ENCODE measurements at regions not wholly inside any gene's neighbourhood (a gene's known extent, or its start where the extent isn't known, plus 50 kb on each side); places are given as distances from the start of the nearest gene placed in this dataset.

DNA sequence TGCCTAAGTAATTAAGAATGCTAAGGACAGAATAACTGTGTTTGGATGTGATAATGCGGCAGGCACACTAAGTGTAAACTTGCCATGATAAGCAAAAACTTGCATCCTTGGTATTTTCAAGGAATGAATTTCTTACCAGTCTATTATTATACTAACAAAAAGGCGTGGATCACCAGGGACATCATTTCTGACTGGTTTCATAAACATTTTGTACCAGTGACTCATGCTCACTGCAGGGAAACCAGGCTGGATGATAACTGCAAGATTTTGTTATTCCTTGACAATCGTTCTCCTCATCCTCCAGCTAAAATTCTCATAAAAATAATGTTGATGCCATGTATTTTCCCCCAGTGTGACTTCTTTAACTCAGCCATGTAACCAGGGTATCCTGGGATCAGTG, 289.5 kb downstream of the CDCA7 start:
- no peak for DNase-seq (ENCODE audit: low read depth in 2 of 2)

DNA sequence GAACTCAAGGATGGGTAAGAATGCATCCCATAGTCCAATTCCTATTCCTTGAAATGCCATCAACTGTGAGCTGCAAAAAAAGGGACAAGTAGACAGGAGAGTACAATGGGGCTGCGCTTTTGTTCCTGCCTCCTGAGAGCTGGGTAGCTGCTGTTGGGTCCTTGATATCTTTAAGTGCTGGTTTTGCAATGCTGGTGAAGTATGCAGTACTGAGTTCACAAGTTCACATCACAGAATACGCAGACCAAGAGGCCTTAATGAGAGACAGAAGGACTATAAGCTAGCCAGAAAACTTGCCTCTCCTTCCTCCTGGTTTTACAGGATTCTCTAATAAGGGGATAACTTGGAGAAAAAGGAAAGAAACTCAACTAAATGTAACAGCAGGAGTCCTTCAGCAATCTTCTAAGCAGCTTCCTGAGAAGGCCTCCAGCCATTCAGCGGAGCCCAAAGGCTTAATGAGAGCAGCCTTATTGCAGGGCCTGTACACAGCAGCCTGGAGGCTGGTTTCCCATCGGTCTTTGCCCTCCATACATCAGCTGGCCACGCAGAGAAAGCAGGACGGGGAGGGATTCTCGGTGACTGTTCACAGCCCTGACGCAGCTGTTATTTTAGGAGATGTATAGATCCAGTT, 293.1 kb downstream of the CDCA7 start:
- no peak for DNase-seq (ENCODE audit: low read depth in 2 of 2)

DNA sequence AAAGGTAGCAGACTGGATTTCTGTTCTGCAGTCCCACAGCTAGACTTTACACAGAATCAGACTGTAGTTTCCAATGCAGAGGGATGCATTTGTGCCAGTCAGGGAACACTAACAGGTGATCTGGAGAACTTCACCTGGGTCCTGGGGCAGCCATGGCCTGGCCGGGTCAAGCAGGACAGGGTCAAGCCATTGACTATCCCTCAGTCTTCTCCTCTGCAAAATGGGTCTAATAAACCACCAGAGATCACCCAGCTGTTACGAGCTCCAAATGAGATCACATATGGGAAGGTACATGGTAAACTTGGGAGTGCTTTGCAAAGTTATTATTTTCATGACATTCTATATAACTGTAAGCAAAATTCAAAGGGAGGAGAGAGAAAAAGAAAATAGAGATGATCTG, 294.1 kb downstream of the CDCA7 start:
- no peak for DNase-seq (ENCODE audit: low read depth in 2 of 2)

DNA sequence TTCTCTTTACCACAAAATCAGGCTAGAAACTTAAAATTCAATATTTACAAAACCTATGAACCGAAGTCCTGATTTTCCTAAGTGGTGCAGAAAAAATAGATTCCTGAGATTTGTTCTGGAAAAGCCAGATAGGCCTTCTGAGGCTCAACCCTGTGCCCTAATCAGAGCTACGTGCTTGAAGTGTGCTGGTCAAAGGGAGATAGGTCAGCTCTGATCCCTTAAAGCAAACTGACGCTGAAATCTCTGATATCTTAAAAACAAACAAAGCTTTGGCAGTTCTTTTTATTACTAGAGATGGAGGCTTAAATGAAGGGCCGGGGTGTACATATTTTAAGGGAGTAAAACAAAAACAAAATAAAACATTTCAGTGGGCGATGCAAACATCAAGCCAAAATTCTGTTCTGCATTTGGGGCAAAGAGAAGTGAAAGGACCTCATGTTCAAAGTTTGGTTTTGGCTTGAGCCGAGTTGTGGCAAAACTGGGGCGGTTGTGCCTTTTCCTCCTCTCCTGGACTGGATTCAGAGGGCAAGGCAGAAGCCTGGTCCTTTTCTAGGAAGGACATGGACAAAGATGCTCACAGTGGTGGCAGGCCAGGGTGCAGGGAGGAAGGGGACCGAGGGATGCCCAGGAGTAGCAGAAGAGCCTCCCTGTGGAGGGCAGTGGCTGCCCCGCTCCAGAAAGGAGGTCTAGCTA, 295.0 kb downstream of the CDCA7 start:
- no peak for DNase-seq (ENCODE audit: low read depth in 2 of 2)

DNA sequence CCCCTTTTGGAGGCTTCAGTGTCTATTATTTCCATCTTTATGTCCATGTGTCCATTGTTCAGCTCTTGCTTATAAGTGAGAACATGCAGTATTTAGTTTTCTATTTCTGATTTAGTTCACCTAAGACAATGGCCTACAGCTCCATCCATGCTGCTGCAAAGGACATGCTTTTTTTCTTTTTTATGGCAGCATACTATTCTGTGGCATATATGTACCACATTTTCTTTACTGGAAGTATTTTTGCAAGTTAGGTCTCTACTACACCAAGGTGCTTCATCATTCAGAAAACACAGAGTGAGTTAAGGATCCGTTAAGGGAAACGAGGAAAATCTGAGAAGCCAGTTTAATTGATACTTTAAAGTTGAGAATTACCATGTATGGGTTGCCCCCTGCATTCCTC, 297.2 kb downstream of the CDCA7 start:
- no peak for DNase-seq (ENCODE audit: low read depth in 2 of 2)

DNA sequence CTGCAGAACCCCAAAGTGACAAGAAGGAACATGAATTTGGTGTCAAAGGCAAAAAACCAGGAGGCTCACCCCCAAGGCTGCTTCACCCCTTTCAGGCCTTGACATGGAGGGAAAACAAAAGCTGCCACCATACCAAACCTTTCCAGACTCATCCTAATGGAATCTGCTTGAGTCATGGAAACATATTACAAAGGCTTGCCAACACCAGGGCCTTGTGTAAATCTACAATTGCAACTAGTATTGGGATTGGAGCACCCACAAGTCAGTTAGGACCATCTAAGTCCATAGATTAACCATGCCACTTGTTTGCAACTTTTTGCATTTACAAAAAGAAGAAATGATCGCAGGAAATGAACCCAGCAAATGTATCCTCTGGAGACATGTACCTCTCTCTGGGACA, 297.6 kb downstream of the CDCA7 start:
- no peak for DNase-seq (ENCODE audit: low read depth in 2 of 2)

DNA sequence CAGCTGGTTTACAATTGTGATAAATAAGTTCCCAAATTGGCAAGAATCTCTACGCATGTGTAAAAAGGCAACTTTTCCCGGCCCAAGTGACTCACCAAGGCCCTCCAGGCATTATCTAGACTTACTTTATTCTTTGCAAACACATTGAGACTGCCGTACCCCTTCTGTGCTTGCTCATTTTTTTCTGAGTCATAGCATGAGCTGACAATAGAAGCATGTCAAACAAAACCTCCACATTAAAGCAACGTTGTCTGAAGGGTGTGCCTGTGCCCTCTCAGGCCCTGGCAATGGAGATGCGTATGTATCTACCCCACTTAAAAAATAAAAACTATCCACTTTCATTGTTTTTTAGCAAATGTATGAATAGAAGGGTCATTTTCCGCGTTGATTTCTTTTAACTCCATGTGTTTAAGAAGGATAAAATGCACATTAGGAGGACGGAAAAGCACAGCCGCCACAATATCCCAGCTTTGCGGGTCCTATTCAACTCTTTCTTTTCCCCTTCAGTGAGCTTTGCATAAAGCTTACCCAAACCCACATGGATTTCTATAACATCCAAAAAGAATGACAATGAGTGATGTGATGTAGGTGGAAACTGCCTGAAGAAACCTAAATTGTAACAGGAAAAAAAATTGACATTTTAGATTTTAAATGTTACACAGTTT, 298.2 kb downstream of the CDCA7 start:
- no peak for DNase-seq (ENCODE audit: low read depth in 2 of 2)

DNA sequence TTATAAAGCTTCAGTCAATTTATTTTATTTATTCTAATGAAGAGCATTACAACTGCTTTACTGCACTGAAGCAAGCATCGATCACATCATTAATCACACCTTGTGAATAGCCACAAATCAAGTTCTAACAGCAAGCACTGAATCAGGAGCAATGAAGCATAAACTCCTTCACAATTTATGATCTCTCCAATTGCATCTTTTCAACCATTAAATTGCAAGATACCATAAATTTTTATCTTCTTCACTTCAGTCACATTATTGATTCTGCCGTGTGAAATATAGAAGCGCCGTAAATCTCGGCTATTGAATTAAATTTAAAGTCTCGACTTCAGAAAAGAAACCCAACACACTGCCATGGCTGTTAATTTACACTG, 298.7 kb downstream of the CDCA7 start:
- no peak for DNase-seq (ENCODE audit: low read depth in 2 of 2)

DNA sequence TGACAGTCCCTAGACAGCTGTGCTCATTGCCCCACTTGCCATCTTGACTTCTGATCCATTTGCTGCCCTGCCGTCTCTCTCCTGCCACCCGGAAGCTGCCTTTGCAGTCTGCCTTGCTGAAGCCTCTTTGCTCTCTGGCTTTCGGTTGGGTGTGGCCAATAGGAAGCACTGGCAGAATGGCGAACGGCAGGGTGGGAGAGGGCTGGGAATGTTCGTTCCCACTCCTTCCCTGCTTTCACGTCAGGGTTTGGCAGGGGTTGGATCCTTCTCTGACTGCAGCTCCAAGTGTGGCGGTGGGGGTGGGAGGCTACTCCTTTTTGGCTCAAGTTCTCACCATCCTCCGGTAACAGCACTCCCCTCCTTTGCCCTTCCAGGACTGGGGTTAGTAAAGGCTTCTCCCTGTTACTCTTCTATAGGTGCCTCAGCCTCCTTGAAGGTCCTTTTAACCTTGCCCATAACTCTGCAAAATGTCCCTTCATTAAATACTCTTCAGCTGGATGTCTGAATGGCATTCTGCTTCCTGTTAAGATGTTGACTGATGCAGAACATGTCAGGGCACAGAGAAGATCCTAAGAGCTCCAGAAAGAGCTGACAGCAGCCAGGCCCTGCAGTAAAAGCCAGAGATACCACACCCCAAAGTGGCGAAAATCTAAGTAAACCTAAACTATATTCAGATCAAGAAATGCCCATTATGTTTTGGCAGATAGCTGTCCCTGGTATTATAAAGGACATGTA, 299.7 kb downstream of the CDCA7 start:
- no peak for DNase-seq (ENCODE audit: low read depth in 2 of 2)

DNA sequence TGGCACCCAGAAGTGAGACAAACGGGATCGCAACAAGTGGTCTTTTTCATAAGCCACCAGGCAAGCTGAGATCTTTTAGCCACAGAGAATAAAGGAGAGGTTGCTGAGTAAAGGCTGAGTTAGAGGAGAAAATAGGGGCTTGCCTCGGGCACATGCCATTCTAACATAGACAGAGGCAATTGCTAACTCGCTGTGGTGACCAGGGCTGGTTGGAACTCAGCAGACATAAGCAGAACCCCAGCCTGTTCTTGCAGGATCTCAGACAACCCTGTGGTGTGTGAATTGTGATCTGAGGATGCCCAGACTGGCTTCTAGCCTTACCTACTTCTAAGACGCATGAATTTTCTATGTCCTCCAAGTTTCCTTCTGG, 300.2 kb downstream of the CDCA7 start:
- DNase-seq (ENCODE audit: low read depth in 2 of 2): no peak

DNA sequence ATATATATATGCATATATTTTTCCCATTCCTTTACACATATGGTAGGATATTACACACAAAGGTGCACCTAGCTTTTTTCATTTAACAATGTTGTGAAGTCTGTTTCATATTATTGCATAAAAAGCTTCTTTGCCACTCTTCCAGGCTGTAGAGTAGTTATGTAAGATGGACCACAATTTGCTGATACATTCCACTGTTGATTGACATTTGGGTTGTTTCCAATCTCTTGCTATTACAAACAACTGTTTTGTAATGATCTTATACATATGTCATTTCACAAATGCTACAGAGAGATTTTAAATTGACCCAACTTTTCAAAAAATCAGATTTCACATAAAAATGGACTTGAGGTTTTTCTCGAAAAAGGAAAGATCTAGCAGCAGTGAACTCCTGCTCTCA, 301.4 kb downstream of the CDCA7 start:
- DNase-seq (ENCODE audit: low read depth in 2 of 2): no peak

DNA sequence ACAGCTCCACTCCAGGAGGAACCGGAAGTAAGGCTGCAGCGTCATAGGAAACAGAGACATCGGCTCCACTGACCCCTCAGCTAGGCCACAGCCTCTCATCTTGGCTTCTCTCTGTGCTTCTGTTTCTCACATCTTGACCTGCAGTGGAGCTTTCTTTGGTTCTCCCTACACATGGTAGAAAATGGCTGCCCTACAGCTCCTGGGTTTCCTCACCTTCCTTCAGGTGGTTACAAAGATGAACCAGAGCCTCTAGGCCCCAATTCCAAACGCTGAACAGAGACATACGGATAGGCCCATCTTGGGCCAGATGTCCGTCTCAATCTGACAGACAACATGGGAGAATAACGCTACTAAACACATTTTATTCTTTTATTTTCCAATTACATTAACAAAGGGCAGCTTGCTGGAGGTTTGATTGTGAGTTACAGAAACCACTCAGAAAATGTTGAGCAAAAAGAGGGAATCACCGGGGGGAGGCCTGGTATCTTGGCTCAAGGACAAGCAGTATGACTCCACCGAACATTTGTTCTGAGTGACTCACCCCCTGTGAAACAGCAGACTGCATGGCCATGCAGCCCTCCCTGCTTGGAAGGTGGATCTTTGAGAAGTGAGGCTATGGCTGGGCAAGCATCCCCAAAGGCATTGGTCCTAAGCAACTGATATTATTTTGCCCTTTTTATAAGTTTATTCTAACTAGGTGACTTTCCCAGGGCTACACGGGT, 303.5 kb downstream of the CDCA7 start:
- no peak for DNase-seq (ENCODE audit: low read depth in 2 of 2)

DNA sequence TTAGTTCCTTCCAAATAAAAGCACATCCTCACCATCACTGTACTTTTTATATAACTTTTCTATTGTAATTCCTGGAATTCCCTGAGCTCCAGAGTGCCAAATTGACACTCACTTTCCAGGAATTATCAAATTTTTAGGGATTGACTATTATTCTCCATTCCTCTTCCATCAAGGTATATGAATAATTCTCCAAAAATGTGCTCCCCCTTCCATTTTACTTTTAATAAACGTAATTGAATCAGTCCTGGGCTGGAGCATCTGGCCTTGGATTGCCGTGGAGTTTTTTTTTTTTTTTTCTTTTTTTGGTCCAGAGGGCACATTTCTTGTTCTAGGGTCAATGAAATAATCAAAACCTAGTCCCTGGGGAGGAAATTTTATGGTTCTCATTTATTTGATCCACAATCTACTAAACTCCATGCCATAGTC, 304.3 kb downstream of the CDCA7 start:
- no peak for DNase-seq (ENCODE audit: low read depth in 2 of 2)

DNA sequence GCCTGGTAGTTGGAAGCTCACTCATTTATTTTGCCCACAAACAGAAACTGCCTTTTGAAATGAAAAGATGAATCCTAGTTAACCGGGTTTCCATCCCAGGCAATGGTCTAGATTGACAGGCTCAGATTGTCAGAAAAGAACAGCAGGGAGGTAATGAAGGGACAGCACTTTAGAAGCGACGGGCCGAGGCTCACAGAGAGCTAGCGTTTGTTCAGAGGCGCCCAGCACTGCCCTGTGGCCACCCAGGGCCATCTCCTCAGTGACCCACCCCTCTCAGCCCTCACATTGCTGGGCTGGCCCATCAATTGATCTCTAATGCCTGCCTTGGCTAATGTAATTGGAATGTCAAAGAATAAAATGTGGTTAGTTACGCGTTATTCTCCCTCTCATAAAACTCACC, 304.8 kb downstream of the CDCA7 start:
- no peak for DNase-seq (ENCODE audit: low read depth in 2 of 2)

DNA sequence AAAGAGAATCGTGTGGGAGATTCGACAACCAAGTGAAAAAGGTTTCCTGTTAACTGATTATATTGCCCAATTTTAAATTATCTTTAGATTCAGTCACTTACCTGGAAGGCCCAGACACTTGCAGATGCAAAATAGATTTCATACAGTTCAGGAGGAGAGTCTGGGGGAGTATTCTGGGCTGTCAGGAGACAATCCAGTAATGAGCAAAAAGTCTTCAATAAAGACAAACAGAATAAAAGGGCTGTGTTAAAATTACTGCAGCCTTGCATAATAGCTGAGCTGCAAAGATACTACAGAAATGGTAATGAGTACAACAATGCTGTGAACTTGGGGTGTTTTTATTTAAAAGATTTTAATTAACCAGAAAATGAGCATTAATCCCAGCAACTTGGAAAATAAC, 303.6 kb downstream of the SP3 start:
- no peak for DNase-seq (ENCODE audit: low read depth in 2 of 2)

DNA sequence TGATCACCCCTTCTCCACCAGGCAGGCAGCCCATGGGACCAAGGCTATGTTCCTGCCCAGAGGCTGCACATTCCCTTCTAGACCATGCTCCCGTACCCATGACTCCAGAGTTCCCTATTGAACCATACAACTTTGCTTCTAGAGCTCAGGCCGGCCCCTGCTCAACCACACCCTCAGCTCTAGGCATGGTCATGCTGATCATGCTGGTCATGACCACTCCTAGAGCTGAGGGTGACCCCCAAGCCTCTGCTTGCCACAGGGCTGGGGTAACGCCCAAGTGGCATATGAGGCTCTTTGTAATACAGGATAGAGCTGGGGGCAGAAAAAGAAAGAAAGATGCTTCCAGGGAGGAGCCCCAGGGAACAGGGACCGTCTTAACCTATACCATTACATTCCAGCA, 301.8 kb downstream of the SP3 start:
- DNase-seq (ENCODE audit: low read depth in 2 of 2): no peak

DNA sequence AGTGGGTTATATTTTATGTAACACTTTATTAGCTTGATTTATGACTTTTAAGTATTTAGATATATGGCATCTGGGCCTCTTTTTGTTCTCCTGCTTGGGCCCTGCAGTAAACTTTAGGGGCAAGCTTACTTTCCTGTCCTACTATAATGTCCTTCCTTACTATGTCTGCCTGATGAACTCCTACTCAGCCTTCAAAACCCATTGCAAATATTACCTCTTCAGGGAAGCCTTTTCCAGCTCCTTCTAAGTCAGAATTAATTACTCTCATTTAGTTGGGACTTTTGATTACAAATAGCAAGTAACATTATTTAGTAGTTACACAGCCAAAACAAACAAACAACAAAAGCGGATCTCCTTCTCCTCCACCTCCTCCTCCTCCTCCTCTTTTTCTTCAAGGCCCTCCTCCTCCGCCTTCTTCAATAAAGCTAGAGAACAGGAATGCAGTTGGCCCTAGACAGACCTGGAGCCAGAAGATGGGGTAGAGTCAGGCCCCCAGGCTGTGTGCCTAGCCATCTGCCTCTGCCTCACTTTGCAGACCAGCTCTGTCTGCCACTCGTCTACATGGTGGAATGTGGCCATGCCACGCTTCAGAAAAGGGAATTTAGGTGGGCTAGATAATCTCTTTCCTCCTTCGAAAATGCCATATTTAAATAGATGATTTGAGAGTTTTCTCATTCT, 301.2 kb downstream of the SP3 start:
- DNase-seq (ENCODE audit: low read depth in 2 of 2): no peak

DNA sequence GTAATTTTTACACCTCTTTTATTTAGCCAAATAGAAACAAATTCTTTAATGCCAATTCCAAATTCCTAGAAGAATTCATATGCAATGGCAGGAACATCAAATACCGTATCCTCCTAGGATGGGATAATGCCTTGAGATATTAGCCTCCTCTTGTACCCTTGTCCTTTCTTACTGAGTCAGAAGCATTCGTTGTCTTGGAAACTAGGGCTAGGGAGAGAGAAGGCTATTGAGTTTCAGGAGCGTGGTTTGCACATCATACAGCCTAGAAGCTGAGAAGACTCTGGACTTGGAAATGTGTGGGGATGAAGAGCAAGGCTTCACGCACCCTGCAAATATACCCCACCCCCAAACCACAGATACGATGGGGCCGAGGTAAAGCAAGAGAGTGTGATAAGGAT, 300.7 kb downstream of the SP3 start:
- DNase-seq (ENCODE audit: low read depth in 2 of 2): no peak

DNA sequence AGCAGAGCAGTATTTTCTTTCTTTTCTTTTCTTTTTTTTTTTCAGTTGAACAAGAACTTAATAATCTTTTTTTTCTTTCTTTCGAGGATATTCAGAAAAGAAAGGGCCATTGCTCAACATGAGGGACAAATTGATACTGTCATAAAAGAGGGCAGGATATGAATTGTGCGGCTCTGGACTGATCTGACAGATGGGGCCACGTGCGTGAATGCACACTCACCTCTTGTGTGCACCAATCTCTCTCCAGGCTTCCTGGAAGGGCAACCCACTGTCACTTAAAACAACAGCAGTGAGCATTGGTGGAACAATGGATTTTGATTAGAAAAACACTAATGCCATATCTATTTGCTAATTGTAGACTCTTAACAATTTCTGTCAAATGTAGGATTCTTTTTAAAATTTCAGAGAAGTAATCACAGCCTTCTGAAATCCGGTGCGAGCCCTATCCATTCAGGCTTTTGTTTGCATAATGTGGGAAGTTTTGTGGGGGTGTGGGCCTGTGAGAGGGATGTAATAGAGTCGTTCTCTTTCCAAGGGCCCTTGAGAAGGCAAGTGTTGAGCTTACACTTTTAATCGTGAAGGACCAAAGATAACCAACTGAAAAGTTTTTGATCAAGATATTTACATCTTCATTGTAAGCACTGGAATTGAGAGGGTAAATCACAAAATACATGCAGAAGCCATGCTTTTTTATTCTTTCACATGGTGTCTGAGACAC, 298.8 kb downstream of the SP3 start:
- no peak for DNase-seq (ENCODE audit: low read depth in 2 of 2)

DNA sequence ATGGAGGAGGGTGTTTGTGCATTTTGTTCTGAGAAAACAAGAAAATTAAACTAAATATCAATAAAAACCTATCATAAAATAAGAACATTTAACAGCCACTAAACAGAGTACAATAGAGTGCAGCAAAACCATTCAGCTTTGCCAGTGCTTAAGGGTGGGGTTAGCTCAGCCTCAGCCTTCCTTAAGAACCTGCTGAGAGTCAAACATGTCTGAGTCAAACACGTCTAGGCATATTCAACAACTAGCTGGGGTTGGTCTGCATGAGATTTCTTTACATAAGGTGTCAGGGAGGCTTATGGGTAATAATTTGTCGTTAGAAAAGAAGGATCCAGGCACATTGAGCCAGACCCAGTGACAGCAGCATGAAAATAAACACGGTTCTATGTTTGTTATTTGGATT, 298.2 kb downstream of the SP3 start:
- DNase-seq (ENCODE audit: low read depth in 2 of 2): no peak

DNA sequence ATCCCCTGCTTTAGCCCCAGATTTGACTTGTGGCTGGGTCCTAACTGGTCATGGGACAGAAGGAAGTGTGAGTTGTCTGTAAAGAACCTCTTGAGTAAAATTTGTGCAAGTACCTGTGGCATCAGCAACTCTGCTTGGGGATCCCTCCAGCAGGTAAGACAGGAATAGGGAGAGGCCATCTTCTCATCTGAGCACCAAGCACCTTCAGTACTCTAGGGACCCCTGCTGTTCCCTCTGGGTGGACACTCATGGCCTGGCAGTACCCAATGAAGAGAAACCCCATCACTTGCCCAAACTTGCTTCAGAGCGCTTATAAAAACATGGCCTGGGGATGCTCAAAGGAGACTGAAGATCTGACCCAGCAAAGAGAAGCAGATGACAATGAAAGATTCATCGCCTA, 297.8 kb downstream of the SP3 start:
- no peak for DNase-seq (ENCODE audit: low read depth in 2 of 2)

Measured in activated CD4-positive, alpha-beta T cell treated with anti-CD3 and anti-CD28 coated beads for 24 hours (primary cell).